Limb (tissue), 2 donors: ENCODE measurements at regions not wholly inside any gene's neighbourhood (a gene's known extent, or its start where the extent isn't known, plus 50 kb on each side); places are given as distances from the start of the nearest gene placed in this dataset.

ENCODE experiments used
- DNase-seq, 2 donors: peaks; one replicate each; pipeline ENCODE4 v3.0.0-alpha.2; 2016; ENCODE audit errors: extremely low spot score in 2 of 2

- DNase-seq = no peak
Measured at GRCh38 chr7:131619336-131620305, 63.2 kb upstream of the PODXL start.

- DNase-seq = no peak
Measured at GRCh38 chr7:131618391-131618790, 62.0 kb upstream of the PODXL start.

GRCh38 chr7:131616487-131617200 lies 60.2 kb upstream of the PODXL start:
- no peak for DNase-seq

GRCh38 chr7:131613909-131614308 lies 57.5 kb upstream of the PODXL start:
- DNase-seq = no peak

- no peak for DNase-seq
Measured at GRCh38 chr7:131610007-131610406, 53.6 kb upstream of the PODXL start.

- peak; percentile 68 to 70 for DNase-seq
Measured at GRCh38 chr7:131608116-131608500, 51.7 kb upstream of the PODXL start.

- peak in 1 of 2 donors; percentile 68 for DNase-seq
Measured at GRCh38 chr7:131607291-131608115, 51.1 kb upstream of the PODXL start.

- DNase-seq = no peak
Measured at GRCh38 chr7:131606346-131607290, 50.2 kb upstream of the PODXL start.
